ENCODE measurements at regions not wholly inside any gene's neighbourhood (a gene's known extent, or its start where the extent isn't known, plus 50 kb on each side); places are given as distances from the start of the nearest gene placed in this dataset.

DNA sequence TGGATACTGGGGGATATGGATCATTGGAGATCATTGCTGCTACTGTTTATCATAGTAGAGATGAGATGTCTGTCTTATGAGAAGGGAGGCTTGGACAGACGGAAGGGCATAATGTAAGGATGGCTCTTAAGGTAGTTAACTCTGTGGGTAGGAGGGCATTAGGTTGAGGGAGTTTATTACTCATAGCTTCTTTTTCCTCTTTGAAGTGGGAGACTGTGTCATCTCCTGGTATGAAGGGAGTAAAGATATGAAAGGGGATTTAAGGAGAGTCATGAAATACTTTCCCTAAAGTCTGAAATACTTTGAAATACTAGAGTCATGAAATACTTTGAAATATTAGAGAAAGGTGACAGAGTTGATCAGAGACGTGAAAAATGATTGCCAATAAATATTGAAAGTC, 255.5 kb upstream of the PITX2 start:
- Mint-ChIP-seq H3K36me3 (ENCODE audit: low read depth) (no peaks in the 10 kb centered on the region), H3K27me3 (ENCODE audit: low read depth) (peaks cover 14% of the 10 kb centered on the region), H3K9me3 (ENCODE audit: low read depth) (no peaks in the 10 kb centered on the region), H3K27ac (ENCODE audit: unreplicated experiment) (no peak overlapping the region), H3K4me1 (ENCODE audit: low read depth) (peaks cover 3% of the 10 kb centered on the region), H3K4me3 (ENCODE audit: unreplicated experiment) (no peak overlapping the region)
- TF ChIP-seq, protein P1, sequence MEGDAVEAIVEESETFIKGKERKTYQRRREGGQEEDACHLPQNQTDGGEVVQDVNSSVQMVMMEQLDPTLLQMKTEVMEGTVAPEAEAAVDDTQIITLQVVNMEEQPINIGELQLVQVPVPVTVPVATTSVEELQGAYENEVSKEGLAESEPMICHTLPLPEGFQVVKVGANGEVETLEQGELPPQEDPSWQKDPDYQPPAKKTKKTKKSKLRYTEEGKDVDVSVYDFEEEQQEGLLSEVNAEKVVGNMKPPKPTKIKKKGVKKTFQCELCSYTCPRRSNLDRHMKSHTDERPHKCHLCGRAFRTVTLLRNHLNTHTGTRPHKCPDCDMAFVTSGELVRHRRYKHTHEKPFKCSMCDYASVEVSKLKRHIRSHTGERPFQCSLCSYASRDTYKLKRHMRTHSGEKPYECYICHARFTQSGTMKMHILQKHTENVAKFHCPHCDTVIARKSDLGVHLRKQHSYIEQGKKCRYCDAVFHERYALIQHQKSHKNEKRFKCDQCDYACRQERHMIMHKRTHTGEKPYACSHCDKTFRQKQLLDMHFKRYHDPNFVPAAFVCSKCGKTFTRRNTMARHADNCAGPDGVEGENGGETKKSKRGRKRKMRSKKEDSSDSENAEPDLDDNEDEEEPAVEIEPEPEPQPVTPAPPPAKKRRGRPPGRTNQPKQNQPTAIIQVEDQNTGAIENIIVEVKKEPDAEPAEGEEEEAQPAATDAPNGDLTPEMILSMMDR (IDR thresholded peaks at IDR 0.05), result no peak
- no peak for DNase-seq (ENCODE audit: low spot score)

DNA sequence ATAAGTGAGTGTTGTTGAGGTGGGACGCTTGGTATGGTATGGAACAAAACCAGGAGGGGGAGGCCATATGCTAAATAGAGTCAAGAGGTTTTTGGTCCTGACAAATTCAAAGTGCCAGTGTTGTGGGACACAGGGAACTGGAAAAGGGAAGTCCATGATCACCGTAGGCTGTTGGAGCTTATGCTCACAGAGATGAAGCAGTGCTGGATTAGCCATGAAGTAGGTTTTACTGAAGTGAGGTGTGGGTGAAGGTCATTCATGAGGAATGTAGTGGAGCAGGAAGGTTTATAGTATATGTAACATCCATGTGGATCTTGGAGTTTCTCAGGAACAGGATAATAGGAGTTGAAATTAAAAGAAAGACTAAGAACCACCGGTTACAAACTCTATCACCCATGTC, 256.1 kb upstream of the PITX2 start:
- Mint-ChIP-seq H3K36me3 (ENCODE audit: low read depth) (no peaks in the 10 kb centered on the region), H3K9me3 (ENCODE audit: low read depth) (no peaks in the 10 kb centered on the region), H3K27ac (ENCODE audit: unreplicated experiment) (no peak overlapping the region), H3K4me1 (ENCODE audit: low read depth) (peaks cover 3% of the 10 kb centered on the region), H3K27me3 (ENCODE audit: low read depth) (peaks cover 14% of the 10 kb centered on the region), H3K4me3 (ENCODE audit: unreplicated experiment) (no peak overlapping the region)
- TF ChIP-seq, protein P1 (IDR thresholded peaks at IDR 0.05), result no peak
- DNase-seq (ENCODE audit: low spot score), result no peak

DNA sequence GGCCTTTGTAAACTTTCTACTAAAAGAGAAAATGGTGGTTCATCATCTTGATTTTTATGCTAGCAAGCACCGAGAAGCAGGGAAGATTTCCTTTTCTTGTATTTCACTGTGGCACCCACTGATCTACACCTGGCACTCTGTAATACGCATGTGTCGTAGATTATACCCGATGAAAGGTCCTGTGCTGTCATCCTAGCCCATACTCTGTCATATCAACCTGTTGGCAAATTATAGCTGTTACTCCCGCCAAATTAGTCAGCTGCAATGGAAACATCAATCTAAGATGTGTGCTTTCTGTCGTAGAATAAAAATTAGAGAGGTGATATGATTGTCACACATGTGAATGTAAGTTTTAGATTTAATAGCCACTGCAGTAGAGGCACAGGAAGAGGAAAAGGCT, 263.4 kb upstream of the PITX2 start:
- DNase-seq (ENCODE audit: low spot score), result no peak
- no peak overlapping the region for H3K4me3 Mint-ChIP-seq (ENCODE audit: unreplicated experiment)
- peaks cover under 1% of the 10 kb centered on the region for H3K9me3 Mint-ChIP-seq (ENCODE audit: low read depth)
- H3K4me1 Mint-ChIP-seq (ENCODE audit: low read depth), result no peaks in the 10 kb centered on the region
- TF ChIP-seq, protein P1 (IDR thresholded peaks at IDR 0.05), result no peak
- peaks cover 8% of the 10 kb centered on the region for H3K27me3 Mint-ChIP-seq (ENCODE audit: low read depth)
- H3K27ac Mint-ChIP-seq (ENCODE audit: unreplicated experiment), result no peak overlapping the region
- H3K36me3 Mint-ChIP-seq (ENCODE audit: low read depth), result no peaks in the 10 kb centered on the region

DNA sequence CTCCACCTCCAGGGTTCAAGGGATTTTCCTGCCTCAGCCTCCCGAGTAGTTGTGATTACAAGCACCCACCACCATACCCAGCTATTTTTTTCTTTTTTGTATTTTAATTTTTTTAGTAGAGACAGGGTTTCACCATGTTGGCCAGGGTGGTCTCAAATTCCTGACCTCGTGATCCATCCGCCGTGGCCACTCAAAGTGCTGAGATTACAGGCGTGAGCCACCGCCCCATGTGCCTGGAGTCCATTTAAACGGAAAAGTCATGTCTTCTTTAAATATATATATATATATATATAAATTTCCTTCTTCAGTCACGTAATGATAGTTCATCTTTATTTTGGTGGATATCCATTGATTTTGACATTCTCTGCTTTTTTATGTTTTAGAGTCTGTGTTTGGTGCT, 264.0 kb upstream of the PITX2 start:
- Mint-ChIP-seq H3K9me3 (ENCODE audit: low read depth) (peaks cover 3% of the 10 kb centered on the region), H3K27ac (ENCODE audit: unreplicated experiment) (no peak overlapping the region), H3K4me1 (ENCODE audit: low read depth) (no peaks in the 10 kb centered on the region), H3K4me3 (ENCODE audit: unreplicated experiment) (no peak overlapping the region), H3K36me3 (ENCODE audit: low read depth) (no peaks in the 10 kb centered on the region), H3K27me3 (ENCODE audit: low read depth) (peaks cover 6% of the 10 kb centered on the region)
- no peak for DNase-seq (ENCODE audit: low spot score)
- TF ChIP-seq, protein P1 (IDR thresholded peaks at IDR 0.05), result no peak

DNA sequence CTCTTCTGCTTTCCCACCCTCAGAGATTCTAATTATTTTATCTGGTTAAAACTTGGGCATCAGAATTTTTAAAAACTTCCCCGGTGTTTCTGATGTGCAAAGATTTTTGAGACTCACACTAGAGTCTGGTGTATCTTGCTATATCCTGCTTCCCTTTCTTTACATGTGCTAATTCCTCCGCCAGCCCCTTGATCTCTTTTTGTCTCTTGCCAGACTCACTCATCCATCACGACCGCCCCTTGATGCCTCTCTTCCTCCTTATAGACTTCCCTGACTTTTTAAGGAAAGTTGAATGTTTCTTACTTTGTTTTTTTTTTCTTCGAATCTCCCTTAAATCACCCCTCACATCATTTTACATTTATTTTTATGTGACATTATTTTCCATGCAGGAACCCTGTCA, 274.9 kb upstream of the PITX2 start:
- Mint-ChIP-seq H3K4me1 (ENCODE audit: low read depth) (no peaks in the 10 kb centered on the region), H3K27me3 (ENCODE audit: low read depth) (peaks cover 21% of the 10 kb centered on the region)

More for the DNA sequence above, 274.9 kb upstream of the PITX2 start:
- no peak for DNase-seq (ENCODE audit: low spot score)
- TF ChIP-seq, protein P1 (IDR thresholded peaks at IDR 0.05), result no peak
- Mint-ChIP-seq H3K36me3 (ENCODE audit: low read depth) (no peaks in the 10 kb centered on the region), H3K4me3 (ENCODE audit: unreplicated experiment) (no peak overlapping the region), H3K9me3 (ENCODE audit: low read depth) (no peaks in the 10 kb centered on the region), H3K27ac (ENCODE audit: unreplicated experiment) (no peak overlapping the region)
